ENCODE measurements at regions not wholly inside any gene's neighbourhood (a gene's known extent, or its start where the extent isn't known, plus 50 kb on each side); places are given as distances from the start of the nearest gene placed in this dataset.
"Not testable (repeated sequence)": the region's sequence is repeated elsewhere in the genome, so short reads cannot be mapped to it uniquely, and the experiment has no call there.

DNA sequence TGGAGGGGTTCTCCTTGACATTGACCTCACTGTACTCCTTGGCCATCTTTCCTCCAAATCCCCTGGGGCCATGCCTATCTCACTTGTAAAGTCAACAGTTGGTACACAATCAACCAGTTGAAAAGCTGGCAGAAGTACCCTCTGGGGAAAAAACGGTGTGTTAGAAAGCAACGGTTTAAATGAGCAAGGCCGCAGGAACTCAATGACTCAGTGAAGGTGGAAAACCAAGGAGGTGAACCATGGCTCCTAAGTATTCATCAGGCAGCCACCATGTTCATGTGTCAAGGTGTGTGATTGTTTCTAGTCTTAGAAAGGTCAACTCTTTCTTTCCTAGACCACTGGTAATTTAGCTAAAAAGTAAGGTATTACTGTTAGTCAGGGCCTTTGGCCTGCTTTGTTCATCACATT is 130.9 kb upstream of the SATB1 start:
- TF ChIP-seq, protein P1, sequence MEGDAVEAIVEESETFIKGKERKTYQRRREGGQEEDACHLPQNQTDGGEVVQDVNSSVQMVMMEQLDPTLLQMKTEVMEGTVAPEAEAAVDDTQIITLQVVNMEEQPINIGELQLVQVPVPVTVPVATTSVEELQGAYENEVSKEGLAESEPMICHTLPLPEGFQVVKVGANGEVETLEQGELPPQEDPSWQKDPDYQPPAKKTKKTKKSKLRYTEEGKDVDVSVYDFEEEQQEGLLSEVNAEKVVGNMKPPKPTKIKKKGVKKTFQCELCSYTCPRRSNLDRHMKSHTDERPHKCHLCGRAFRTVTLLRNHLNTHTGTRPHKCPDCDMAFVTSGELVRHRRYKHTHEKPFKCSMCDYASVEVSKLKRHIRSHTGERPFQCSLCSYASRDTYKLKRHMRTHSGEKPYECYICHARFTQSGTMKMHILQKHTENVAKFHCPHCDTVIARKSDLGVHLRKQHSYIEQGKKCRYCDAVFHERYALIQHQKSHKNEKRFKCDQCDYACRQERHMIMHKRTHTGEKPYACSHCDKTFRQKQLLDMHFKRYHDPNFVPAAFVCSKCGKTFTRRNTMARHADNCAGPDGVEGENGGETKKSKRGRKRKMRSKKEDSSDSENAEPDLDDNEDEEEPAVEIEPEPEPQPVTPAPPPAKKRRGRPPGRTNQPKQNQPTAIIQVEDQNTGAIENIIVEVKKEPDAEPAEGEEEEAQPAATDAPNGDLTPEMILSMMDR (IDR thresholded peaks at IDR 0.05; ENCODE audit: extremely low read depth, missing control alignments) = no peak
- no peak for DNase-seq (ENCODE audit: low spot score)

DNA sequence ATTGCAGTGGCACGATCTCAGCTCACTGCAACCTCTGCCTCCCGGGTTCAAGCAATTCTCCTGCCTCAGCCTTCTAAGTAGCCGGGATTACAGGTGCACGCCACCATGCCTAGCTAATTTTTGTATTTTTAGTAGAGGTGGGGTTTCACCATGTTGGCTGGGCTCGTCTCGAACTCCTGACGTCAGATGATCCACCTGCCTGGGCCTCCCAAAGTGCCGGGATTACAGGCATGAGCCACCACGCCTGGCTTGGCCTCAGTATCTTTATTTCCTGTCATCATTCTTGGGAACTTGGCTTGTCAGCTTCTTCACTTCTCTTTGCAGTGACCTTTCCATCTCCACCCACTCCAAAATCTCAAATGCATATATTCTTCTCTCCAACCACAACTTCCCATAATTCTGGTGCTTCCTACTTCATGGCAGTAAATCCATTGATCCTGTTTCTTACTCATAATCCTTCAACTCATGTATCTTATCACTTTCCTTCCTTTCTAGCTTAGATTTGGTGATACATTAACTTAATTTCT is 127.5 kb upstream of the SATB1 start:
- DNase-seq (ENCODE audit: low spot score) = not testable (repeated sequence)

DNA sequence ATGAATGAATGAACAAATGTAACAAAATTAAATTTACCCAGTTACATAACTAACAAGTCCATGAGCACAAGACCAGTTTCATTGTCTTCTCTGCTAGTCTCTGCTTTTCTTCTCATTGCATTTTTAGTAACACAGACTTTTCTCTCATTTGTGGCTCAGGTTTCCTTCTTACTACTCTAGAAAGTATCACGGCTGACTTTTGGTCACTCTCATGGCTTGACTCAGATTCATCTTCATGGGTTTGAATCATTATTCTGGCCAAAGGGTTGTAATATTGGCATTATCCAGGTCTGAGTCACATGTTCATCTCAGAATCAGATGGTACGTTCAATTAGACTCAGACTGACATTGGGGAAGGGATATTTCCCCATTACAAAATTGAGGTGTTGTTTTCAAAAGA is 121.5 kb upstream of the SATB1 start:
- no peak for DNase-seq (ENCODE audit: low spot score)
- TF ChIP-seq, protein P1 (IDR thresholded peaks at IDR 0.05; ENCODE audit: extremely low read depth, missing control alignments) = no peak

DNA sequence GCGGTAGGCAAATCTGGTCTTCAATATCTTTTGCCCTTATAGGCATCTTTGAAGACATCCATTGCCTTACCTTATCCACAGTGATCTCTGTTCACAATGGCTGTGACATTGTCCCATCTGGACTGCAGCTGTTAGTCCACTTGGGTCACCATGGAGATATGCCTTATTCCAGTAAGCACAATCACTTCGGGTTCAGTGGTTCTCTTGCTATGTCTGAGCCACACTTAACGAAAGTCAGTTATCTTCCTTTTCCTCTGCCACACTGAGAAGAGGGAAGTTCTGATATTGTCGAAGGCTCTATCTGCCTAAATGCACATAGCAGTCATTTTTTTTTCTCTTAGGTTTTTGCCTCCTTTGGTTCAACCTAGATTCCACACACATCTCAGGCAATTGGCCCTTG is 119.0 kb upstream of the SATB1 start:
- TF ChIP-seq, protein P1 (IDR thresholded peaks at IDR 0.05; ENCODE audit: extremely low read depth, missing control alignments) = no peak
- DNase-seq (ENCODE audit: low spot score) = no peak

DNA sequence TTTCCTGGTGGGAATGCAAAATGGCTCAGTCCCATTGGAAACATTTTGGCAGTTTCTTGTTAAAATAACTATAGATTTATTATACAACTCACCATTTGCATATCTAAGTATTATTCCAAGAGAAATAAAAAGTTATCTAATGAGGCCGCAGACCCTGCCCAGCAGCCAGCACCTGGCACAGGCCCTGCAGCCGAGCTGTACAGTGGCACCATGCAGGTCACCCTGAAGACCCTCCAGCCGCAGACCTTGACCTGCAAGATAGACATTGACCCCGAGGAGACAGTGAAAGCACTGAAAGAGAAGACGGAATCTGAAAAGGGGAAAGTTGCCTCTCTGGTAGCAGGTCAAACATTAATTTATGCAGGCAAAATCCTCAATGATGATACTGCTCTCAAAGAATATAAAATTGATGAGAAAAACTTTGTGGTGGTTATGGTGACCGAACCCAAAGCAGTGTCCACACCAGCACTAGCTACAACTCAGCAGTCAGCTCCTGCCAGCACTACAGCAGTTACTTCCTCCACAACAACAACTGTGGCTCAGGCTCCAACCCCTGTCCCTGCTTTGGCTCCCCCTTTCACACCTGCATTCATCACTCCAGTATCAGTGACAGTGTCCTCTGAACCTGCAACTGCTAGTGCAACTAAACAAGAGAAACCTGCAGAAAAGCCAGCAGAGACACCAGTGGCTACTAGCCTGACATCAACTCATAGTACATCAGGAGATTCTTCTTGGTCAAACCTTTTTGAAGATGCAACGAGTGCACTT is 113.5 kb upstream of the SATB1 start:
- DNase-seq (ENCODE audit: low spot score) = no peak
- TF ChIP-seq, protein P1 (IDR thresholded peaks at IDR 0.05; ENCODE audit: extremely low read depth, missing control alignments) = no peak

DNA sequence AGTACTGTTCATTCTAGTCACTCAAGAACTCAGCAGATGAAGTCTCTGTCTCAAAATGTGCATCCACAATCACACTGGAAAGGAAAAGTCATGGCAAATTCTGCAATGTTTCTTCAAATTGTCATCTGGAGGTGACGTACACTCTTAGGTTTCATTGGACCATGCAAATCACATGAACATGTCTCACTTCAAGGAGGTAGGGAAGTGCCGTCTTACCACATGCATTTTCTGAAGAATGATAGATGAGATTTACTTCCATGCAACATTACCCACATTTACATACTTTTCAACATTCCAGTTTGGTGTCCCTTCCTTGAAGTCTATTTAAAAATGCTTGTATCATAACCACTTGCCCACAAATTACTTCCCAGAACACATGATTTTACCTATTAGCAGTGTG is 107.9 kb upstream of the SATB1 start:
- TF ChIP-seq, protein P1 (IDR thresholded peaks at IDR 0.05; ENCODE audit: extremely low read depth, missing control alignments) = no peak
- no peak for DNase-seq (ENCODE audit: low spot score)

DNA sequence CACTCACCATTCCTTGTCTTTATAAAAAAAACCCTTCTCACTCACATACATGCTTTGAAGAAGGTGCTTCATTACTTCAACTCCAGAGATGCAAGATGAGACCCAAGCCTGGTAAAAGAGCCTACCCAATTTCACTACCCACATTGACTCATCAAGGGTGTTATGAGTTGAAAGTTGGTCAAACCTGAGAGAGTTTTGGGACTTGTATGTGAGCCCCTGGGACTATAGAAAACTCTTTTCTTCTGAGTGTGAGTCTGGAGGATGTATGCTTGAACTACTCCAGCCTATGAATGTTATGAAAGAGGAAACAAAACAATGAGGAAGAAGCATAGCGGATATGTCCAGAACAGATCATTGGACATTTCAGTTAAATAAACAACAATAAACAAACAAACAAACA is 106.5 kb upstream of the SATB1 start:
- no peak for DNase-seq (ENCODE audit: low spot score)
- TF ChIP-seq, protein P1 (IDR thresholded peaks at IDR 0.05; ENCODE audit: extremely low read depth, missing control alignments) = no peak

DNA sequence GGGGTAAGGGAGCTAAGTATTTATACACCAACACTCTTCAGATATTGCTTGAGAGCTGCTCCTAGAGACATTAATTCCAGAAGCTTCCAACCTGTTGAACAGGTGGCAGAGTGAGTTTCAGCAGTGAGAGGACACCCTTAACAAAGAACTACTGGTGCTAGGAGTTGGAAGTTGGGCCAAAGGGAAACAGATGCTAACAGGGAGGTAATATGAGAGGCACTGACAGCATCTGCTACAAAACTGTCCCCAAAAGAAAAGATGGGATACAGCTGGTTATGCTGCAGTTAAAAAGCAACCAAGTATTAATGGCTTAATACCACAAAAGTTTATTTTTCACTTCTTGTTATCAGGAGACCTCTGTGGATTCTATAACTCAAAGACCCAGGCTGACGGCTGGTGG is 104.5 kb upstream of the SATB1 start:
- no peak for DNase-seq (ENCODE audit: low spot score)
- TF ChIP-seq, protein P1 (IDR thresholded peaks at IDR 0.05; ENCODE audit: extremely low read depth, missing control alignments) = no peak
